ENCODE measurements at regions not wholly inside any gene's neighbourhood (a gene's known extent, or its start where the extent isn't known, plus 50 kb on each side); places are given as distances from the start of the nearest gene placed in this dataset.
"Not testable (repeated sequence)": the region's sequence is repeated elsewhere in the genome, so short reads cannot be mapped to it uniquely, and the experiment has no call there.

DNA sequence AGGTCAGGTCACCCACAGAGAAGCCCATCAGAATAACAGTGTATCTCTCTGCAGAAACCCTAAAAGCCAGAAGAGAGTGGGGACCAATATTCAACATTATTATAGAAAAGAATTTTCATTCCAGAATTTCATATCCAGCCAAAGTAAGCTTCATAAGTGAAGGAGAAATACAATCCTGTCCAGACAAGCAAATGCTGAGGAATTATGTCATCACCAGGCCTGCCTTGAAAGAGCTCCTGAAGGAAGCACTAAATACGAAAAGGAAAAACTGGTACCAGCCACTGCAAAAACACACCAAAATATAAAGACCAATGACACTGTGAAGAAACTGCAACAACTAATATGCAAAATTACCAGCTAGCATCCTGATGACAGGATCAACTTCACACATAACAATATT, 260.0 kb upstream of the KYNU start:
- TF ChIP-seq CTCF (IDR thresholded peaks at IDR 0.05; ENCODE audit: low read depth, low read length, missing control alignments) = no peak
- no peak for DNase-seq (ENCODE audit: low read depth)
- no peak overlapping the region for H3K4me3 ChIP-seq (ENCODE audit: low read depth, low read length)

DNA sequence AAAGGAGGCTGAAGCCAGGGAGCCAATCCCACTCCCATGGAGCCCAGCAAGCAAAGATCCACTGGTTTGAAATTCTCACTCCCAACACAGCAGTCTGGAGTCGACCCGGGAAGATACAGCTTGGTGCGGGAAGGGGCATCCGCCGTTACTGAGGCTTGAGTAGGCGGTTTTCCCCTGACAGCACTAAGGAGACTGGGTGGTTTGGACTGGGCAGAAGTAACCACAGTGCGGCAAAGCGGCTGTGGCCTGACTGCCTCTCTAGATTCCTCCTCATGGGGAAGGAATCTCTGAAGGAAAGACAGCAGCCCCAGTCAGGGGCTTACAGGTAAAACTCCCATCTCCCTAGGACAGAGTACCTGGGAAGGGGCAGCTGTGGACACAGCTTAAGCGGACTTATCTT, 261.6 kb upstream of the KYNU start:
- no peak for TF ChIP-seq CTCF (IDR thresholded peaks at IDR 0.05; ENCODE audit: low read depth, low read length, missing control alignments)
- H3K4me3 ChIP-seq (ENCODE audit: low read depth, low read length) = no peak overlapping the region
- no peak for DNase-seq (ENCODE audit: low read depth)

DNA sequence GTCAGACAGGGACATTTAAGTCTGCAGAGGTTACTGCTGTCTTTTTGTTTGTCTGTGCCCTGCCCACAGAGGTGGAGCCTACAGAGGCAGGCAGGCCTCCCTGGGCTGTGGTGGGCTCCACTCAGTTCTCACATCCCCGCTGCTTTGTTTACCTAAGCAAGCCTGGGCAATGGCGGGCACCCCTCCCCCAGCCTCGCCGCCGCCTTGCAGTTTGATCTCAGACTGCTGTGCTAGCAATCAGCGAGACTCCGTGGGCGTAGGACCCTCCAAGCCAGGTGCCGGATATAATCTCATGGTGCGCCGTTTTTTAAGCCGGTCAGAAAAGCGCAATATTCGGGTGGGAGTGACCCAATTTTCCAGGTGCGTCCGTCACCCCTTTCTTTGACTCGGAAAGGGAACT, 264.3 kb upstream of the KYNU start:
- H3K4me3 ChIP-seq (ENCODE audit: low read depth, low read length) = not testable (repeated sequence)

GRCh38 chr2:142605421-142605820, 272.0 kb upstream of the KYNU start:
- no peak for TF ChIP-seq CTCF (IDR thresholded peaks at IDR 0.05; ENCODE audit: low read depth, low read length, missing control alignments)
- H3K4me3 ChIP-seq (ENCODE audit: low read depth, low read length) = no peak overlapping the region
- DNase-seq (ENCODE audit: low read depth) = no peak

More for the DNA sequence above, 264.3 kb upstream of the KYNU start:
- not testable (repeated sequence) for DNase-seq (ENCODE audit: low read depth)

DNA sequence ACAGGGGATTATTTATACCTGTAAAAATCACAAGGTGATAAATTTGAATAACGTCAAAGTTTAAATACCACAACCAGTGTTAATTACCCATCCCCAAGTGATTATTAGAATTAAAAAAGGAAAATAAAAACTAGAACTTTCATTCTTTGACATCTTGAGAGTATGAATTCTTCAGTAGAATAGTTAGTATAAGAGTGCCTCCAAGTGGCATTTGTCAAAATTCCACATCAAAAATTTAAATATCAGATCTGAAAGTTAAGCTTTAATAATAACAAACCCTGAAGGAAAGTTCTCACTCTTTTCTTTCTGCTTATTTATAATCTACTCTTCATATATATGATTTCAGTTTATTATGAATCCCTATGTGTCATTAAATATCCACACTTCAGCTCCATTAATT, 273.7 kb upstream of the KYNU start:
- no peak overlapping the region for H3K4me3 ChIP-seq (ENCODE audit: low read depth, low read length)
- TF ChIP-seq CTCF (IDR thresholded peaks at IDR 0.05; ENCODE audit: low read depth, low read length, missing control alignments) = no peak
- DNase-seq (ENCODE audit: low read depth) = no peak

GRCh38 chr2:142602418-142602989, 275.0 kb upstream of the KYNU start:
- DNase-seq (ENCODE audit: low read depth) = no peak
- H3K4me3 ChIP-seq (ENCODE audit: low read depth, low read length) = no peak overlapping the region
- no peak for TF ChIP-seq CTCF (IDR thresholded peaks at IDR 0.05; ENCODE audit: low read depth, low read length, missing control alignments)

- H3K4me3 ChIP-seq (ENCODE audit: low read depth, low read length) = no peak overlapping the region
- TF ChIP-seq CTCF (IDR thresholded peaks at IDR 0.05; ENCODE audit: low read depth, low read length, missing control alignments) = no peak
- no peak for DNase-seq (ENCODE audit: low read depth)
Measured at GRCh38 chr2:142601794-142602193, 275.7 kb upstream of the KYNU start.

Measured in GM12864 (cell line).